H1 (cell line): ENCODE measurements at regions not wholly inside any gene's neighbourhood (a gene's known extent, or its start where the extent isn't known, plus 50 kb on each side); places are given as distances from the start of the nearest gene placed in this dataset.

Experiments
- CTCF ChIA-PET: fragments of 300-600 bp; sonication (Branson Sonifier 250); formaldehyde crosslinking; loops from one replicate; lab custom pipeline; 2021; ENCODE audit not compliant: partially characterized antibody; lab: Charles Lee
- POLR2A ChIA-PET: fragments of 300-600 bp; sonication (Branson Sonifier 250); formaldehyde crosslinking; loops from one replicate; lab custom pipeline; 2021; ENCODE audit warnings: inconsistent platforms; ENCODE audit not compliant: partially characterized antibody; lab: Charles Lee
- DNase-seq, 2 experiments: peaks; one replicate each; pipeline versions ENCODE4 v3.0.0 to v3.0.0-alpha.2; 2010 to 2022; ENCODE audit warnings: low spot score in 2 of 2, low read depth in 1 of 2, mixed read lengths in 1 of 2
- FAIRE-seq: peaks from 2 replicates; lab custom pipeline; 2011; peaks lifted over from hg19 to GRCh38; lab: Jason Lieb, UNC
- H2AFZ ChIP-seq: 2 replicates; pipeline ENCODE4 v1.8.1; 2012; ENCODE audit warnings: low read length, inconsistent platforms
- H2AK5ac ChIP-seq: 2 replicates; pipeline ENCODE4 v1.6.1; 2013; ENCODE audit warnings: low read depth, low read length
- H2BK120ac ChIP-seq: replicated peaks from 2 replicates; pipeline ENCODE3; 2013; ENCODE audit warnings: low read depth, low read length, inconsistent platforms
- H2BK12ac ChIP-seq: 2 replicates; pipeline ENCODE4 v1.6.1; 2013; ENCODE audit warnings: low read depth, low read length
- H2BK15ac ChIP-seq: 2 replicates; pipeline ENCODE4 v1.6.1; 2013; ENCODE audit warnings: low read length
- H2BK20ac ChIP-seq: 2 replicates; pipeline ENCODE4 v1.6.1; 2013; ENCODE audit warnings: low read length
- H2BK5ac ChIP-seq: 2 replicates; pipeline ENCODE4 v1.6.1; 2013; ENCODE audit warnings: low read depth, low read length
- H3K14ac ChIP-seq: 2 replicates; pipeline ENCODE4 v1.6.1; 2013; ENCODE audit warnings: inconsistent platforms; ENCODE audit not compliant: insufficient read length
- H3K18ac ChIP-seq: 2 replicates; pipeline ENCODE4 v1.6.1; 2013; ENCODE audit warnings: low read length; ENCODE audit errors: extremely low read depth
- H3K23ac ChIP-seq: 2 replicates; pipeline ENCODE4 v1.6.1; 2013; ENCODE audit warnings: inconsistent platforms; ENCODE audit not compliant: insufficient read length
- H3K23me2 ChIP-seq: 2 replicates; pipeline ENCODE4 v1.6.1; 2013; ENCODE audit warnings: low read depth, low read length
- H3K27ac ChIP-seq: 2 replicates; pipeline ENCODE4 v1.6.1; 2011; ENCODE audit warnings: low read depth, low read length, inconsistent platforms
- H3K27me3 ChIP-seq, 4 experiments: replicated peaks in 1 of 4; 1 replicate in 1 of 4; 2 replicates in 3 of 4; pipeline versions ENCODE4 v1.6.1 to v1.8.1; 2011 to 2013; ENCODE audit warnings: low read length in 3 of 4, mild to moderate bottlenecking in 3 of 4, inconsistent platforms in 2 of 4, mixed read lengths in 2 of 4, moderate library complexity in 1 of 4; ENCODE audit not compliant: control insufficient read depth in 3 of 4, insufficient read depth in 3 of 4; ENCODE audit errors: extremely low read depth in 1 of 4
- H3K36me3 ChIP-seq, 4 experiments: 2 replicates each; pipeline versions ENCODE4 v1.6.1 to v1.8.1; 2011 to 2013; ENCODE audit warnings: mild to moderate bottlenecking in 4 of 4, low read length in 3 of 4, moderate library complexity in 2 of 4, control low read depth in 1 of 4, inconsistent platforms in 1 of 4; ENCODE audit not compliant: insufficient read depth in 4 of 4, control insufficient read depth in 2 of 4
- H3K4ac ChIP-seq: replicated peaks from 2 replicates; pipeline ENCODE3; 2013; ENCODE audit warnings: low read length, low read depth, mixed read lengths, inconsistent platforms; ENCODE audit not compliant: insufficient read length
- H3K4me1 ChIP-seq, 4 experiments: replicated peaks in 1 of 4; 1 replicate in 1 of 4; 2 replicates in 3 of 4; pipeline versions ENCODE4 v1.6.1 to v1.8.1; 2011 to 2013; ENCODE audit warnings: low read length in 3 of 4, inconsistent platforms in 2 of 4, mixed read lengths in 1 of 4; ENCODE audit not compliant: insufficient read depth in 4 of 4, control insufficient read depth in 3 of 4
- H3K4me2 ChIP-seq, 2 experiments: 2 replicates each; pipeline versions ENCODE4 v1.6.1 to v1.8.1; 2011 to 2013; ENCODE audit warnings: low read depth in 2 of 2, low read length in 2 of 2, control low read depth in 1 of 2, inconsistent platforms in 1 of 2, mild to moderate bottlenecking in 1 of 2; ENCODE audit not compliant: insufficient read depth in 1 of 2
- H3K4me3 ChIP-seq, 4 experiments: fragments of 200-600, 300-600 bp in 1 of 4; sonication (generic), shearing (Covaris generic), sonication (Bioruptor Twin) in 1 of 4; 2 replicates each; pipeline versions ENCODE4 v1.5.1 to v1.8.1; 2011 to 2016; ENCODE audit warnings: low read length in 4 of 4, low read depth in 3 of 4, control low read depth in 2 of 4, inconsistent platforms in 2 of 4, mild to moderate bottlenecking in 2 of 4, mixed read lengths in 1 of 4, moderate library complexity in 1 of 4; ENCODE audit not compliant: insufficient read depth in 2 of 4; ENCODE audit errors: extremely low read depth in 1 of 4
- H3K56ac ChIP-seq: replicated peaks from 2 replicates; pipeline ENCODE3; 2013; ENCODE audit warnings: low read depth, mild to moderate bottlenecking, mixed read lengths, low read length, inconsistent platforms; ENCODE audit not compliant: insufficient read length
- H3K79me1 ChIP-seq: 2 replicates; pipeline ENCODE4 v1.6.1; 2013; ENCODE audit warnings: low read depth, low read length, control low read depth
- H3K79me2 ChIP-seq, 2 experiments: 2 replicates each; pipeline versions ENCODE4 v1.6.1 to v1.8.1; 2012 to 2013; ENCODE audit warnings: low read length in 2 of 2, mild to moderate bottlenecking in 2 of 2, inconsistent platforms in 1 of 2; ENCODE audit not compliant: insufficient read depth in 2 of 2, control insufficient read depth in 1 of 2
- H3K9ac ChIP-seq, 4 experiments: replicated peaks in 1 of 4; 1 replicate in 1 of 4; 2 replicates in 3 of 4; pipeline versions ENCODE4 v1.6.1 to v1.8.1; 2011 to 2013; ENCODE audit warnings: low read depth in 3 of 4, low read length in 3 of 4, control low read depth in 2 of 4, mild to moderate bottlenecking in 2 of 4, moderate library complexity in 2 of 4, inconsistent platforms in 1 of 4; ENCODE audit errors: extremely low read depth in 1 of 4
- H3K9me3 ChIP-seq, 2 experiments: 2 replicates each; pipeline versions ENCODE4 v1.6.1 to v1.8.1; 2012 to 2013; ENCODE audit warnings: mild to moderate bottlenecking in 2 of 2, moderate library complexity in 2 of 2, control low read depth in 1 of 2, inconsistent platforms in 1 of 2, low read depth in 1 of 2, low read length in 1 of 2, mixed read lengths in 1 of 2; ENCODE audit not compliant: insufficient read depth in 2 of 2
- H4K20me1 ChIP-seq, 2 experiments: replicated peaks in 1 of 2; 2 replicates each; pipeline versions ENCODE3 to v1.8.1; 2011 to 2013; ENCODE audit warnings: inconsistent platforms in 2 of 2, low read length in 2 of 2, mild to moderate bottlenecking in 1 of 2; ENCODE audit not compliant: insufficient read depth in 2 of 2, control insufficient read depth in 1 of 2
- H4K5ac ChIP-seq: 2 replicates; pipeline ENCODE4 v1.6.1; 2013; ENCODE audit warnings: low read length, low read depth, mixed read lengths, inconsistent platforms; ENCODE audit not compliant: insufficient read length
- H4K8ac ChIP-seq: 2 replicates; pipeline ENCODE4 v1.8.0; 2013; ENCODE audit warnings: mild to moderate bottlenecking, moderate library complexity, low read length, inconsistent platforms; ENCODE audit not compliant: insufficient read depth; ENCODE audit errors: extremely low read depth
- H4K91ac ChIP-seq: replicated peaks from 2 replicates; pipeline ENCODE3; 2013; ENCODE audit warnings: low read length, mixed read lengths, inconsistent platforms; ENCODE audit not compliant: insufficient read length
- ATF3 ChIP-seq: IDR thresholded peaks from 2 replicates; pipeline ENCODE4 v1.6.1; 2011; ENCODE audit warnings: low read depth, mild to moderate bottlenecking, low read length; ENCODE audit not compliant: insufficient read depth
- CEBPB ChIP-seq: IDR thresholded peaks from 2 replicates; pipeline ENCODE4 v1.6.1; 2012; ENCODE audit warnings: low read depth, low read length
- CHD2 ChIP-seq: IDR thresholded peaks from 2 replicates; pipeline ENCODE4 v1.6.1; 2012; ENCODE audit warnings: low read length, improper control_type of control experiment
- CREB1 ChIP-seq: IDR thresholded peaks from 2 replicates; pipeline ENCODE4 v1.6.1; 2012; ENCODE audit warnings: inconsistent platforms
- JUND ChIP-seq: IDR thresholded peaks from 2 replicates; pipeline ENCODE4 v1.6.1; 2011; ENCODE audit warnings: mild to moderate bottlenecking, improper control_type of control experiment, low read length
- KDM4A ChIP-seq: IDR thresholded peaks from one replicate; pipeline ENCODE4 v1.7.1; 2012; ENCODE audit warnings: low read depth, mild to moderate bottlenecking, moderate library complexity, low read length, inconsistent platforms; ENCODE audit not compliant: severe bottlenecking
- NANOG ChIP-seq: IDR thresholded peaks from 2 replicates; pipeline ENCODE4 v1.6.1; 2011; ENCODE audit warnings: low read length, low read depth, mild to moderate bottlenecking, inconsistent platforms; ENCODE audit not compliant: insufficient read depth, poor library complexity, severe bottlenecking
- POU5F1 ChIP-seq: IDR thresholded peaks from 2 replicates; pipeline ENCODE4 v1.6.1; 2011; ENCODE audit warnings: low read depth, mild to moderate bottlenecking, low read length, moderate library complexity
- SIN3A ChIP-seq, 2 experiments: IDR thresholded peaks in 1 of 2; conservative IDR thresholded peaks in 1 of 2; 2 replicates each; pipeline ENCODE4 v1.6.1; 2011 to 2012; ENCODE audit warnings: low read length in 2 of 2, improper control_type of control experiment in 1 of 2, low read depth in 1 of 2, mild to moderate bottlenecking in 1 of 2
- SIRT6 ChIP-seq: IDR thresholded peaks from one replicate; pipeline ENCODE4 v1.7.1; 2012; ENCODE audit warnings: low read length, inconsistent platforms
- SRF ChIP-seq: IDR thresholded peaks from 2 replicates; pipeline ENCODE4 v1.6.1; 2011; ENCODE audit warnings: mild to moderate bottlenecking, low read depth, low read length, moderate library complexity
- TAF1 ChIP-seq: IDR thresholded peaks from 2 replicates; pipeline ENCODE4 v1.6.1; 2011; ENCODE audit warnings: mild to moderate bottlenecking, low read depth, low read length
- TCF12 ChIP-seq: IDR thresholded peaks from 2 replicates; pipeline ENCODE4 v1.6.1; 2011; ENCODE audit warnings: low read depth, mild to moderate bottlenecking, low read length
- WGBS, 2 experiments: shearing (Covaris generic) in 1 of 2; methylation state at CpG; one replicate each; pipeline versions ENCODE4 v1.1.6 to v1.1.7; 2013 to 2015; ENCODE audit warnings: low lambda C conversion rate in 2 of 2, mixed read lengths in 2 of 2, inconsistent platforms in 1 of 2, low coverage in 1 of 2, missing lambda C conversion rate in 1 of 2; ENCODE audit not compliant: insufficient replicate concordance in 2 of 2, insufficient coverage in 1 of 2, insufficient read length in 1 of 2; ENCODE audit errors: extremely low coverage in 1 of 2, missing lambda C conversion rate in 1 of 2; 5-methylcytosine and 5-hydroxymethylcytosine counted together

GRCh38 chr2:180905002-180905401, 75.4 kb upstream of the UBE2E3 start:
- Histone ChIP-seq H3K9me3 (no peaks in the 10 kb centered on the region), H2BK20ac (no peak overlapping the region), H3K4me3 (peak overlapping the region in 1 of 4 experiments; percentile 20; a peak in 1 of 8 replicates), H4K20me1 (no peaks in the 10 kb centered on the region), H2BK12ac (no peak overlapping the region), H2AK5ac (no peak overlapping the region), H3K27ac (no peak overlapping the region), H3K4me2 (peak overlapping the region; percentile 33 to 57; a peak in 3 of 4 replicates), H3K23me2 (no peaks in the 10 kb centered on the region), H3K56ac (no peak overlapping the region), H3K9ac (no peak overlapping the region), H2AFZ (no peak overlapping the region), H4K91ac (no peak overlapping the region), H3K23ac (no peak overlapping the region), H3K4ac (no peak overlapping the region), H2BK5ac (no peak overlapping the region), H2BK120ac (no peak overlapping the region), H3K14ac (no peak overlapping the region), H4K5ac (no peak overlapping the region), H3K18ac (no peak overlapping the region), H3K4me1 (peaks cover 0 to 7% (median 4%) of the 10 kb centered on the region in 4 experiments; a peak in 3 of 7 replicates), H2BK15ac (no peak overlapping the region), H4K8ac (no peak overlapping the region), H3K79me1 (no peaks in the 10 kb centered on the region), H3K79me2 (no peaks in the 10 kb centered on the region), H3K36me3 (no peaks in the 10 kb centered on the region), H3K27me3 (no peaks in the 10 kb centered on the region)
- ChIA-PET CTCF (interaction anchor here (0.6 kb wide), 1 partner anchor 1092 kb away, joined by 4 read pairs; no protein-coding TSS in a partner anchor), POLR2A (interaction anchor here (0.8 to 1.1 kb wide), 2 partner anchors 75 to 77 kb away, joined by 3 read pairs; partner anchors contain the start of gene UBE2E3)
- DNase-seq: no peak
- FAIRE-seq: peak; percentile 79
- TF ChIP-seq SIN3A (conservative IDR thresholded peaks at IDR 0.05 in 1 of 2, IDR thresholded peaks at IDR 0.05 in 1 of 2; ENCODE audit: low read depth in 1 of 2, low read length in 2 of 2): peak; percentile 67 to 72; a peak in 1 of 4 replicates
- TF ChIP-seq ATF3: no peak
- no peak for TF ChIP-seq POU5F1
- no peak for TF ChIP-seq KDM4A
- no peak for TF ChIP-seq SIRT6
- peak; percentile 93 for TF ChIP-seq CEBPB
- no peak for TF ChIP-seq NANOG
- no peak for TF ChIP-seq CHD2
- no peak for TF ChIP-seq SRF
- TF ChIP-seq TCF12: 0 out of 2 replicates have a peak, but pooled peaks have one; percentile 39
- TF ChIP-seq JUND: peak; percentile 17; the same call in 1 of the 2 replicates
- no peak for TF ChIP-seq TAF1
- 0 out of 2 replicates have a peak, but pooled peaks have one; percentile 10 for TF ChIP-seq CREB1
- WGBS, 2 experiments: 10% methylated on average over 4 of the region's 4 CpGs; no CpG with 5 or more reads in 1 of the 2 experiments
